ENCODE measurements at regions not wholly inside any gene's neighbourhood (a gene's known extent, or its start where the extent isn't known, plus 50 kb on each side); places are given as distances from the start of the nearest gene placed in this dataset.

GRCh38 chr18:38076346-38077070, 510.9 kb upstream of the CELF4 start:
- TF ChIP-seq CTCF (IDR thresholded peaks at IDR 0.05), result no peak
- TF ChIP-seq EP300 (IDR thresholded peaks at IDR 0.05), result no peak
- TF ChIP-seq POLR2A (IDR thresholded peaks at IDR 0.05), result no peak
- TF ChIP-seq POLR2AphosphoS5 (IDR thresholded peaks at IDR 0.05), result no peak
